BJ (cell line): ENCODE measurements at regions not wholly inside any gene's neighbourhood (a gene's known extent, or its start where the extent isn't known, plus 50 kb on each side); places are given as distances from the start of the nearest gene placed in this dataset.

Experiments
- CTCF ChIA-PET: fragments of 350-600 bp; formaldehyde crosslinking; extraction: SDS; loops from one replicate; lab custom pipeline; 2021; ENCODE audit warnings: antibody characterized with exemption, inconsistent platforms; lab: Yijun Ruan, JAX
- POLR2A ChIA-PET: fragments of 300-600 bp; sonication (Branson Sonifier 250); formaldehyde crosslinking; extraction: SDS; loops from one replicate; lab custom pipeline; 2021; ENCODE audit warnings: antibody characterized with exemption; lab: Charles Lee
- DNase-seq: peaks from one replicate; pipeline ENCODE4 v3.0.0-alpha.2; 2011; ENCODE audit warnings: low read depth
- H3K27me3 ChIP-seq: 2 replicates; pipeline ENCODE4 v1.6.0; 2011; ENCODE audit warnings: low read length; ENCODE audit not compliant: control insufficient read depth, insufficient read depth
- H3K36me3 ChIP-seq: 2 replicates; pipeline ENCODE4 v1.5.1; 2011; ENCODE audit warnings: low read length; ENCODE audit not compliant: control insufficient read depth, insufficient read depth
- H3K4me3 ChIP-seq: 2 replicates; pipeline ENCODE4 v1.5.1; 2011; ENCODE audit warnings: low read depth, mild to moderate bottlenecking, control low read depth, low read length
- CTCF ChIP-seq: IDR thresholded peaks from 2 replicates; pipeline ENCODE4 v1.5.1; 2011; ENCODE audit warnings: low read depth, mild to moderate bottlenecking, control low read depth, inconsistent platforms, low read length, moderate library complexity; ENCODE audit not compliant: insufficient read depth

GRCh38 chr20:22720206-22720605, 135.8 kb upstream of the FOXA2 start:
- DNase-seq: no peak
- no peak overlapping the region for H3K4me3 ChIP-seq
- no peak for TF ChIP-seq CTCF
- POLR2A ChIA-PET: no interaction called here
- no peaks in the 10 kb centered on the region for H3K36me3 ChIP-seq
- CTCF ChIA-PET: no interaction called here
- no peaks in the 10 kb centered on the region for H3K27me3 ChIP-seq

- CTCF ChIA-PET: interaction anchor here (0.6 to 3.0 kb wide), 5 partner anchors 12 to 598 kb away, joined by 3 to 19 read pairs (median 4); no protein-coding TSS in a partner anchor
Measured at GRCh38 chr20:22722811-22723210, 138.4 kb upstream of the FOXA2 start.

GRCh38 chr20:22723659-22724058, 139.3 kb upstream of the FOXA2 start:
- CTCF ChIA-PET: interaction anchor here (0.9 to 3.0 kb wide), 7 partner anchors 11 to 388 kb away, joined by 3 to 19 read pairs (median 3); no protein-coding TSS in a partner anchor
- no peaks in the 10 kb centered on the region for H3K36me3 ChIP-seq
- no peak overlapping the region for H3K4me3 ChIP-seq
- no peaks in the 10 kb centered on the region; the same call in 1 of the 2 replicates for H3K27me3 ChIP-seq
- POLR2A ChIA-PET: no interaction called here
- TF ChIP-seq CTCF: no peak
- DNase-seq: no peak

More at GRCh38 chr20:22722811-22723210, 138.4 kb upstream of the FOXA2 start:
- H3K36me3 ChIP-seq: no peaks in the 10 kb centered on the region
- no peak for TF ChIP-seq CTCF
- DNase-seq: no peak
- H3K27me3 ChIP-seq: no peaks in the 10 kb centered on the region
- POLR2A ChIA-PET: no interaction called here
- H3K4me3 ChIP-seq: no peak overlapping the region

- H3K36me3 ChIP-seq: no peaks in the 10 kb centered on the region
- POLR2A ChIA-PET: no interaction called here
- CTCF ChIA-PET: interaction anchor here (1.0 to 1.3 kb wide), 3 partner anchors 10 to 36 kb away, joined by 3 to 4 read pairs (median 3); no protein-coding TSS in a partner anchor
- TF ChIP-seq CTCF: no peak
- no peaks in the 10 kb centered on the region; the same call in 1 of the 2 replicates for H3K27me3 ChIP-seq
- H3K4me3 ChIP-seq: no peak overlapping the region
- no peak for DNase-seq
Measured at GRCh38 chr20:22728146-22728745, 143.9 kb upstream of the FOXA2 start.

- H3K4me3 ChIP-seq: no peak overlapping the region
- no peak for DNase-seq
- no peaks in the 10 kb centered on the region for H3K36me3 ChIP-seq
- H3K27me3 ChIP-seq: no peaks in the 10 kb centered on the region; the same call in 1 of the 2 replicates
- ChIA-PET CTCF (interaction anchor here (1.0 to 1.3 kb wide), 2 partner anchors 11 to 13 kb away, joined by 3 read pairs; no protein-coding TSS in a partner anchor), POLR2A (no interaction called here)
- TF ChIP-seq CTCF: no peak
Measured at GRCh38 chr20:22729180-22729579, 144.8 kb upstream of the FOXA2 start.
